Left cardiac atrium (tissue), 4 donors: ENCODE measurements at regions not wholly inside any gene's neighbourhood (a gene's known extent, or its start where the extent isn't known, plus 50 kb on each side); places are given as distances from the start of the nearest gene placed in this dataset.
"Not testable (repeated sequence)": the region's sequence is repeated elsewhere in the genome, so short reads cannot be mapped to it uniquely, and the experiment has no call there.

Experiments
- ATAC-seq, 2 donors: fragments of 200-7000 bp; cut with Tn5 transposase; one replicate each; pipeline ENCODE4 v1.9.1; 2020; ENCODE audit warnings: mild to moderate bottlenecking in 2 of 2, moderate library complexity in 2 of 2
- DNase-seq: peaks from one replicate; pipeline ENCODE4 v3.0.0-alpha.2; 2020
- intact Hi-C, 2 donors: fragments of 100-400 bp; cut with DNase I; formaldehyde crosslinking; loops; one replicate each; pipeline versions ENCODE4 v1.14.1 to v1.15.1; 2022 to 2023
- donor health status: DM: no; HTN: yes; CAD: no.
- donor health status: DM: no; HTN: yes; CAD: no; lungs with severe emphysema.
- donor health status: DM: yes; HTN: yes; CAD: no.
- donor health status: Dilated cardiomyopathy.

DNA sequence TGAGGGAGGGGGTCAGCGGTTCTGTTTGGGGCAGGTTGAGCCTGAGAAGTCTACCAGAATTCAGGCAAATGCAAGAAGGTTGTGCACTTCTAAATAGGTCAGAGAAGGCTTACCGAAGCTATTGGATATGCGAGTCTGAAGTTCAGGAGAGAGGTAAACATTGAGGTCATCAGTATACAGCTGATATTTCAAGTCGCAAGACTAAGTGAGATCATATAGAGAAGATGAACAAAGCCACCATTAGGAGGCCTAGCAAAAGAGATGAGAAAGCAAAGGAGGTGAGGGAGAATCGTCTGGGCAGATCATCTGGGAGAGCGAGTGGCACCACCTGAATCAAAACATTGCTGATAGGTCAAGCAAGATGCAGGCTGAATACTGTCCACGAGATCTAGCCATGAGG, 430.6 kb downstream of the BUD13 start:
- intact Hi-C loops = no loop called here
- DNase-seq = no peak
- ATAC-seq = no peak

DNA sequence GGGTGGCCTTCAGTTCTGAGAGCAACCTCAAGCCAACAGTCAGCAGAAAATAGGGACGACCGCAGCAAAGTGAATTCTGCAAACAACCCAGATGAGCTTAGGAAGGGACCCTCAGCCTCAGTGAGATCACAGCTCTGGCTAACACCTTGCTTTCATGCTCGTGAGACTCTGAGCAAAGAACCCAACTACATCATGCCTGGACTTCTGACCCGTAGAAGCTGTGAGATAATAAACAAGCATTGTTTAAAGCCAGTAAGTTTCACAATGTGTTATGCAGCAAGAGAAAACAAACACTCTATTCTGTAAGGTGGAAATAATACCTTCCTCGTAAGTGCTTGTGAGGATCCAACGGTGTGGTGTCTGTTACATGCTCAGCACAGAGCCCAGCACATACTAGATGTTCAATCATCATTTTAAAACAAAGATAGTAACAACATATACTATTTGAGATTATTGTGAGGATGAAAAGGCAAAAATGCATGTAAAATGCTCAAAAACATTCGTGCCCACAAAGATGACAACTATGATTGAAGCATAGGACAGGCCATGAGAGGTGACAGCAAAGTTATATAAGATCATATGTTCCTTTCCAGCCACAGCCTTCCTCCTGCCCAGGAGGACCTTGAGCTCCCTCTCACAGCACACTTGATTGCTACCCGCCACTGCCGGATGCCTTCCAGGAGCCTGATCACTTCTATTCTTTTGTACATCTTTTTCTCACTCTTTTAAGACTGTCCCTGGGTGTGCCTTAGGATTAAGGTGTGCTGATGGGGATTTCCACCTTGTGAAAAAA, 433.3 kb downstream of the BUD13 start:
- DNase-seq (no peak), ATAC-seq (no peak)
- intact Hi-C loops = no loop called here

DNA sequence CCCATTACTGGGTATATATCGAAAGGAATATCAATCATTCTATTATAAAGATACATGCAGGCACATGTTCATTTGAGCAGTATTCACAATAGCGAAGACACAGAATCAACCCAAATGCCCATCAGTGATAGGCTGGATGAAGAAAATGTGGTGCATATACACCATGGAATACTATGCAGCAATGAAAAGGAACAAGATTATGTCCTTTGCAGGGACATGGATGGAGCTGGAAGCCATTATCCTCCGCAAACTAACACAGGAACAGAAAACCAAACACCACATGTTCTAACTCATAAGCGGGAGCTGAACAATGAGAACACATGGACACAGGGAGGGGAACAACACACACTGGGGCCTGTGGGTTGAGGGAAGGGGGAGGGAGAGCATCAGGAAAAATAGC, 434.3 kb downstream of the BUD13 start:
- DNase-seq, ATAC-seq, intact Hi-C loops: not testable (repeated sequence)

DNA sequence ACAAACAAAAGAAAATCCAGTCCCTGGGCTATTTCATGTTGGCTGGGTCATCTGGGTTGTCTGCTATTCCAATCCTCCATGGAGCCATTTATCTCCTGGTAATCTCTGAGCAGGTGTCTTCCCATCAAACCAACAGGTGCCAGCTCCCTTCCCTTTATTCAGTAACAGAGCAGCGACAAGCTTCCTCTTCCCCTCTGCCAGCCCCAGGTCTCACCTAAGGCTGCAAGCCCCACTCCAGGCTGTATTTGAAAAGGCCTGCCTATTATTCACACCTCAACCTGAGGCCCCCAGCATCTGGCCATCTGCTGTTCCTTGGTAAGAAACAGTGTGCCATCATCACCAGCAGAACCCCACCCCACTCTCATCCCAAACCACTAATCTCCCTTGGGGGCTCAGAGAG, 436.2 kb downstream of the BUD13 start:
- ATAC-seq = no peak
- intact Hi-C loops = no loop called here
- no peak for DNase-seq

DNA sequence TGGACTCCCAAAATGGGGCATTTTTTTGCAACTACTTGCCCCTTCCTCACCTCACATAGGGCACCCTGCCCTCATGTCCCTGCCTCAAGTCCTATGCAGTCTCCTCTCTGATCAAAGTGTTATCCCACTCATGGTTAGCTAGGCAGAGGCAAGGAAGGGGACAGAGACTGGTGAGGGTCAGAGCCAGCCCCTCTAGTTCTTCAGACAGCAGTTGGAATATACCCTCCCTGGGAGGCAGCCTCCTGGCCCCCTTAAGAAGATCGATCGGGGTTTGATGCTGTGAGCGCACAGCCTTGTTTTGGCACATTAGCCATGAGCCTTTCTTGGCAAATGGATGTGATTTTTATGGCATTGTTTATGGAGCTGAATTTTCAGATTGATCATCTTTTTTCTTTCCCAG, 436.9 kb downstream of the BUD13 start:
- ATAC-seq (no peak), DNase-seq (no peak)
- intact Hi-C loops = no loop called here

DNA sequence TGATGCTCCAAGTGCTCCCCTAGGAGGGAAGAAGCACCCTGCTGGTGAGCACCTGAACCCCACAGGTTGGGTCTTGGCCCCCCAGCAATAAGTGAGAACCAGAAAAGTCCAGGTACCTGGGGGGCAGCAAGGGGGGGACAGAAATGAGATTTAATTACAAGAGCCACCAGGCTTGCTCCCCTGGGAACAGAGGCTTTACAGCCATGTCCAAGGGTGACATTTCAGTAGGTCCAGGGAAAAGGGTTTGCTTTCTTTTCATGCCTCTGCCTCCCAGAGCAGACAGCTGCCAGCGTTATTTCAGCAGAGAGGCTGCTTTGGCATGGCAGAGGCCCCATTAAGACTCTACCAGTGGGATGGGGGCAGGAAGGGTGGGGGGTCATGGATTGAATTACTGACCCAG, 437.7 kb downstream of the BUD13 start:
- intact Hi-C loops = no loop called here
- DNase-seq = no peak
- no peak for ATAC-seq

DNA sequence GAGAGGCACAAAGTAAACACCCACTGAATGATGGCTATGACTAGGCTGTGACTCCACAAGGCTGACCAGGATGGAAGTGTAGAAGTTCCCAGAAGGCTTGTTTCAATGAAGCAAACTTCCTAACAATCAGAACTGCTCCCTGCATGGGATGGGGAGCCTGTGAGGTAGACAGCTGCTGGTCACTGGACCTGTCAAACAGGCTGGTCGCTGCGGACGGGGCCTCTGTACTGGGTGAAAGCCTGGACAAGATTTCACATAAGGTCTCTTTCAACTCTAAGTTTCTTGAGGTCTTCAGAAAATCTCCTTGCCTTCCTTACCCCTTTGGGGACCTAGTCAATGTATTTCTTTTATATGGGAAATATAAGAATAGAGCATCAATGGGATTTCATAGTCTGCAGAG, 438.2 kb downstream of the BUD13 start:
- no peak for DNase-seq
- ATAC-seq = no peak
- intact Hi-C loops = no loop called here

DNA sequence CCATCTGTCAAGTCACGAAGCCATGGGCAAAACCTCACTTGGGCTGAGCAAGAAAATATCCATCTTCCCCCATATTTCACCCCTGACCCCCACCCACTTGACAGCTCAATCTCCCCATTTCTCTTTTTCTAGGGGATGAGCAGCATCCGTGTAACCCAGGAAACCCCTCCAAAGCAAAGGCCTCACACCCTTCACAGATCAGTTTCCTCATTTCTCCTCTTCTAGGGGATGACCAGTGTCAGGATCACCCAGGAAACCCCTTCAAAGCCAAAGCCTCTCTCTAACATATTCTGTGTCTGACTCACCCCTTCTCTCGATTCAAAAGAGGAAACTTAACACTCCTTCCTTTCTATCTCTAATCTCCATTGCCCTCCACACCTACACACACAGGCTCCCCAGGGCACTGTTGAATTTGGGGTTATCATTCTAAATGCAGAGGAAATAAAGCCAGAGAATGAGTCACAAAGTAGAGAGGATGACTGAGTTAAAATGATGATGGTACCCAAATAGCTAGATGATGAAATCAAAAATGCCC, 439.7 kb downstream of the BUD13 start:
- ATAC-seq = no peak
- intact Hi-C loops = no loop called here
- no peak for DNase-seq

DNA sequence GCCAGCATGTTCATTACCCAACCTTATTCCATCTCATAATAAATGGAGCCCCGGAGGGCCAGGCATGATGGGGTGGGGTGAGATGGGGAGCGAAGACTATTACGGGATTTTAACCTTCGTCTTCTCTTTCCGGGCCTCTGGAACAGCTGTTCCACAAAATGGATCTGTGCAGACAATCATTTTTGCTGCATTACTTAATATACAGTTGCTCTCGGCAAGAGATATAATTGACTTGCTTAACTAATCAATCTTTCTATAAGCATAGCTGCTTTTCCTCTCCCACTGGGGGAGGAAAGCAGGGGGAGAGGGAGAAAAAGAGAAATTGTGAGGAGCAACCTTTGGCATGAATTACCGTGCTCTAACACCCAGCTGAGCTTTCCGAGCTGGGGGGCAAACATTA, 440.4 kb downstream of the BUD13 start:
- DNase-seq (no peak), ATAC-seq (no peak)
- intact Hi-C loops = no loop called here

DNA sequence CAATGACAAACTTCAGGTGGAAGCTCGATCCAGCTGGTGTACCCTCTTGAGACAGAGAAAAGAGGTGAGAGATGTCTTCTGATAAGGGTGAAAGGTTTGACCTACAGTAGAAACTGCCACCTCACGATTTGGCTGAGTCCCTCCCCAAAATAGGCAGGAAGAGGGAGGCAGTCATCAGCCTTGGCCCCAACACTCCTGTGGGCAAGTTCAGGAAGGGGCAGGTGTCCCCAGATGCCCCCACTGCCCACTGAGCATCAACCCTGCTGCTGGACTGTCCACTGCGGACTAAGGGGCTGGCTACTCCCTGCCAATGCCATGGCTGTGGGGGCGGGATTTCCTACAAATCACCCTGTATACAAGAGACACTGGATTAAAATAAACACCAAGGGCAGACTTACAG, 441.4 kb downstream of the BUD13 start:
- intact Hi-C loops = no loop called here
- DNase-seq (no peak), ATAC-seq (no peak)

DNA sequence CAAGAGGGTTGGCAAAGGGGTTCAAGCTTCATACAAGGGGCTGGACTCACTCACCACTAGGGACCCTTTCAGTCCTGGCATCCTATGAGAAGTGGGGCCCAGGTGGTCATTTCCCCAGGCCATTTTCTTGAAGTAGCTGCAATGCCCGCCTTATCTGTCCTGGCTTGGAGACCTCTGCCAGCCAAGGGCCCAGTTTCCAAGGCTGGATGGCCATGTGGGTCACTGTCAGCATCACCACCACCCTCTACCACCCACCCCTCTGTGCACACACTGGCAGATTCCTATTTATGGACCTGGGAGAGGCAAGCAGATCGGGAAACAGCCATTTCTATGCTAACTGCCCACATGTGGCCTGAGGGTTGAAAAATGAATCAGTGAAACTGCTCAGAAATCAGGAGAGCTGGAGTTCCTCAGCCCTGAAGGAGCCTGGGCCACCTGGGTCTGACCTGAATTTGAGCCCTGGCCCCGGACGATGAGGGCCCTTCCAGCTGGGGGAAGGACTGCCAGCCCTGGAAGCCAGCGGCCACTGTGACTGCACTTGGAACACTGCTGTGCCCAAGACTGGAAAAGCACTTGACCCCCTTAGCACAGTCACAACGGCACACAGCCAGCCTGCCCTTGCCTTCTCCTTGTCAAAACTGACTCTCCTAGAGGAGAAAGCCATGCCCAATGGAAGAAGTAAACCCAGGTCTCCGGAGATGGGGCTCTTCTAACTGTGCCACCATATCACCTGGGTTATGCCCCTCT, 442.2 kb downstream of the BUD13 start:
- intact Hi-C loops = no loop called here
- ATAC-seq = peak in 1 of 2 donors; percentile 37
- no peak for DNase-seq

DNA sequence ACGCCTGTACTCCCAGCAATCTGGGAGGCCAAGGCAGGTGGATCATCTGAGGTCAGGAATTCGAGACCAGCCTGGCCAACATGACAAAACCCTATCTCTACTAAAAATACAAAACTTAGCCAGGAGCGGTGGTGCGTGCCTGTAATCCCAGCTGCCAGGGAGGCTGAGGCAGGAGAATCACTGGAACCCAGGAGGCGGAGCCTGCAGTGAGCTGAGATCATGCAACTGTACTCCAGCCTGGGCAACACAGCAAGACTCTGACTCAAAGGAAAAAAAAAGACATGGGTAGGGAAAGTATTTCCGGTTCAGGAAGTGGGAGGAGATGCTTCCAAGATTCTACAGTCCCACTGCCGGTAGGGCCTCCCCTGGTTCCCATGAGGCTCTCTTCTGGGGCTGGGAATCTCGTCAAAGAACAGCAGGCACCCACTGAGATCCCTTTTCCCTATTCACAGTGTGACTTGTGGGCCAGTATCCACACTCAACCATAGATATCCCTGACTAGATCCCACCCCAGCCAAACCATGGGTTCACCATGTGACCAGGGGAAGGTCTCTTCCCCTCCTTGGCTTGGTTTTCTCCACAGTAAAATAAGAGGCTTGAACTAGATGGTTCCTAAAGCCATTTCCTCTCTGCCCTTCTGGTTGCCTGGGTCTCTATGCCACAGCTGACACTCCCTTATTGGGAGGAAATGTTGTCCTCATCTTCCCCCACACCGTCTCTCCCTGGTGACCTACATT, 443.3 kb downstream of the BUD13 start:
- DNase-seq (no peak), ATAC-seq (no peak)
- intact Hi-C loops = no loop called here

DNA sequence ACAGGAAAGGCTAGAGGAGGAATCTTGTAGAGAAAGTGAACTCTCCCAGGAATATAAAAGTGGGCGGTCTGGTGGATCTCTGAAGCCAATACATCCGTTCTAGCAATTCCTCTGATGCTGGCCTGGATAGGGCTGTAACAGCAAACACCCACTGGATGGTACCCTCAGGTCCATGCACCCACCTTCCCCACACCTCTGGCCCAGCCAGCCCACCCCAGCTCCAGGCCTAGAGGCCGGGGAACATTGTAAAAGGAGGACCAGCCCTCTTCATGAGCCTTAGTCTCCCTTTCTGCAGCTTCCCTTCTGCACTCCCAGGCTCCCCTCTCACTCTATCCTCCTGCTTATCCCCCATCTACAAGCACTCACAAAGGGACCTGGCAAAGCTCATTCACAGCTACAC, 443.9 kb downstream of the BUD13 start:
- intact Hi-C loops = no loop called here
- DNase-seq (no peak), ATAC-seq (no peak)

DNA sequence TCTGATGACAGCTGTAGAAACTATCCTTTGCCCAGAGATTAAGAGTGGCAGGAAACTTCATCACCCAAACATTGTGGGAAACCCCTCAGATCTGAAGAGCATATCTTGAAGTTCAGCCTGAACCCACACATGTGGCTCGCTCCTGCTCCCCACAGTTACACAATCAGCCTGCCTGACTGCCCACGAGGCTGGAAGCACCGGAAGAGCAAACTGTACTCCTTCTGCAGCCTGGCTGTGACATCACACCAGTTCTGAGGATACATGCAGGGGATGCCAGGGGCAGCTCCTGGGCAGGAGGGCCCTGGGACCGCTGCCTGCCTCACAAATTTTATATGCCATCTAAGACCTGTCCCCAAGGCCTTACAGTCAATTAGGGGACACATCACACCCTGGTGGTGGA, 444.4 kb downstream of the BUD13 start:
- ATAC-seq = no peak
- intact Hi-C loops = no loop called here
- no peak for DNase-seq

DNA sequence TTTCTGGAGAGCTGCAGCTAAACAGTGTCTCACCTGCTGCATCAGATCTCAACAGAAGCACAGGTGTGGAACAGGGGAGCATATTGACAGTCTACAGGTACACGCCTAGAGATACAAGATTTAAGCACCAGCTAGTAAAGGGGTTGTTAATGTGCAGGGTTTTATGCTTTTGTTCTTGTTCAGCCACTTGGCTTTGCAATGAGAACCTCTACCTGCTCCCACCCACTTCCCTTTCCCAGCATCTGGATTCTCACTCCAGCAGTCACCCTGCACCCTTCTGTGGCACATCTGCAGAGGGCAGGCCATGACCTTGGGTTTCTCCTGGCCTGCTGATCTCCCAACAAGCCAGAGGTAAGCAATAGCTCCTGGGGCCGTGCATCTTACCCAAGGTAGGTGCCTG, 446.6 kb downstream of the BUD13 start:
- intact Hi-C loops = no loop called here
- DNase-seq (no peak), ATAC-seq (no peak)

DNA sequence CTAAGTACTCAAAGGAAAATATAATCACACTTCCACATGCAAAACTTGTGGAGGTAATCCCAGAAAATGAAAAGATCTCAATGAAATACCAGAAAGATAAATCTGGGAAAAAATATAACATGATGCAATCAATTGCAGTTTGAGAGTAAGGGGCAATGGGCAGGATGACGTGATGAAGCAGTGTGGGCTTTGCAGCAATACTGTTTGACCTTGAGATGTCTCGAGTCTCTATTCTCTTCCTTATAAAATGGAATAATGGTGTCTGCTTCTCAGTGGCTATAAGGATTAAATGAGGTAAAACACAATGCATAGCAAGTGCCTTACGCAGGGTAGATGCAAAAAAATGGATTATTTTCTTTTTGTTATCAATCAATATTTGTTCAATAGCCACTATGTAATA, 447.5 kb downstream of the BUD13 start:
- DNase-seq (no peak), ATAC-seq (no peak)
- intact Hi-C loops = no loop called here

DNA sequence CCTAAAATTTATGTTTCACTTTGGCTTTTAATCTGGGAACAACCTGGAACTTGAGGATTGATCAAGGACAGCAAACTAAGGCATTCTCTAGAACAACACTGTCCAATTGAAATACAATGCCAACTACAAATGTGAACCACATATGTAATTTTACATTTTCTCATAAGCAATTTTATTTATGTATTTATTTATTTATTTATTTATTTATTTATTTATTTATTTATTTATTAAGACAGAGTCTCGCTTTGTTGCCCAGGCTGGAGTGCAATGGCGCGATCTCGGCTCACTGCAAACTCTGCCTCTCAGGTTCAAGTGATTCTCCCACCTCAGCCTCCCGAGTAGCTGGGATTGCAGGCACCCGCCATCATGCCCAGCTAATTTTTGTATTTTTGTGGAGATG, 448.7 kb downstream of the BUD13 start:
- DNase-seq, intact Hi-C loops, ATAC-seq: not testable (repeated sequence)

DNA sequence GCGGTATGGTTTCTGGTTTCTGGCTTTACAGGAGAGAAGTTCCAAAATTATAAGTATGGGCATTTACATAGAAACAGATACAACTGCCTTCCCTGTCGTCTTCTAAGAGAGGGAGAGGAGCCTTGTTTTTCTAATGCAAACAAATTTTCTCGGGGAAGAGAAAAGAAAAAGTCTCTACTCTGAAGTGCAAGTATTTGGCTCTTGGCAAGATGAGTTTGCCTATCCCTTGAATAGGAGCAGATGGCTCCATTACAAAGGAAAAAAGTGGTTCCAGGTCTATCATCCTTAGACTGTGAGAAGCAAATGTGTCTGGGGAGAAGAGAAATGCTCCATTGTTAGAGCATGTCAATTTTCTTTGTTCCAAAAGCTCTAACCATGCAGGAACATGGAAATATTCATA, 455.6 kb downstream of the BUD13 start:
- intact Hi-C loops = no loop called here
- DNase-seq (no peak), ATAC-seq (no peak)

DNA sequence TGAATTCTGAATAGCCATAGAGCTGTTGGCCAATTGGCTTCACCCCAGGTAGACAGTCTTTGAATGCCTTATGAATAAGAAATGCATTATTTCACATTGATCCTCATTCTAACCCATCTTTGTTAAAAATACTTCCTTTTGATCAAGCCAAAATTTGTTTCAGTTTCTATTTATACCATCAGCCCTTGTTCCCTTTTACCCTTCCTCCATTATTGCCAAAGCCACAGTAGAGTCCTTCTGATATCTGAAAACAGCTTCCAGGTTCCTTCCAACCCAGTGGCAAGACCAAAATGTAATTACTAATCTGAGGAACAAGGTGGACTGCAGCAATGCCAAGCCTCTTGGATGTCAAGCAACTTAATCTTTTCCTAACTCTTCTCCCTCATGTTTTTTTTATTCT, 458.8 kb downstream of the BUD13 start:
- no peak for ATAC-seq
- DNase-seq = no peak
- intact Hi-C loops = no loop called here
